Activated CD4-positive, alpha-beta T cell treated with anti-CD3 and anti-CD28 coated beads, Interleukin-2, amount 50 U/mL, for 24 hours (primary cell): ENCODE measurements at regions not wholly inside any gene's neighbourhood (a gene's known extent, or its start where the extent isn't known, plus 50 kb on each side); places are given as distances from the start of the nearest gene placed in this dataset.
A peak's percentile ranks its signal among the peaks of the same experiment; 100 is the strongest.
"Not testable (repeated sequence)": the region's sequence is repeated elsewhere in the genome, so short reads cannot be mapped to it uniquely, and the experiment has no call there.

ENCODE experiments used
- DNase-seq, 2 donors: peaks; one replicate each; pipeline ENCODE4 v3.0.0-alpha.2; 2020; ENCODE audit warnings: low read depth in 1 of 2, low spot score in 1 of 2

GRCh38 chr6:137654365-137654981 lies 160.3 kb upstream of the OLIG3 start:
- no peak for DNase-seq

GRCh38 chr6:137655291-137655690 lies 161.1 kb upstream of the OLIG3 start:
- DNase-seq, result no peak

- no peak for DNase-seq
Observed at GRCh38 chr6:137656735-137657134, 162.5 kb upstream of the OLIG3 start.

DNA sequence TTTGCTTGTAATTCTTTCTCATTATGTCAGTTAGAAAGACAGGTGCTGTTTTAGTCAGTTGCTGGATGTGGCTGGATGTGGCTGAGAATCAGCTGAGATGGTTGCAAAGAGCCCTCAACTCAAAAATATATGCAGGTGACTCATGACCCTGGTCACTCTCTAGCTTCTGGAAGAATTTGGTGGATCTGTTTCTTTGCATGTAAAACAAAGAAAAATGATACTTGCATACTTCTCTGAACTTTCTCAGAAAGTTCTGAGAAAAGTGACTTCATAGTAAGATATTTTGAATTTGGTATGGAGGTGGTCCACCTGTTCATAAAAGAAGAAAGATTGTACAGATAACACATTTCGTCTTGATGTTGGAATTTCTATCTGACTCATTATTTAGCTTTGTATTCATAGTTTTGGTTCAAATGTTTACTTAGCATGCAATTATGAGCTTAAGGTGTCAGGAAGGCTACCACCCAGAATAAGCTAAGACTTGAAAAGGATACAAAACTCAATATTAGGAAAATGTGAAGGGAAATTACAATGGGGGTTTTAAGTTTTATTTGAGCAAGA lies 163.2 kb upstream of the OLIG3 start:
- DNase-seq, result peak in 1 of 2 donors; percentile 11

DNA sequence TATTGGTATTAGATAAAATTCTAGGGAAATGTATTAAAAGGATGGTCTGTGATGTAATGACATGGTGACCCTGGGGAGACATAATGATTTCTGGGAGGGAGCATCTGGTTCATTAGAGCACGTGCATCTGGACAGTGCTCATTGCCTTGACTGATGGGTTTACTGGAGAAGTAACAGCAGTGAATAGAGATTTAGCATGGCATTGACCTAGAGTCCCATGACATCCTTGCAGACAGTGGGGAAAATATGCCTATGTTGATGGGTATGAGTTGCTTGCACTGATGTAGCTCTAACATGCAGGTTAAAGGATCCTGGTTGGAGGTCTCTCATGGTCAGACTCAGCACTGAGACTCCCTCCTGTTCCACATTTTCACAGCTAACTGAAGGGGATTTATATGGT lies 164.1 kb upstream of the OLIG3 start:
- DNase-seq, result no peak

DNA sequence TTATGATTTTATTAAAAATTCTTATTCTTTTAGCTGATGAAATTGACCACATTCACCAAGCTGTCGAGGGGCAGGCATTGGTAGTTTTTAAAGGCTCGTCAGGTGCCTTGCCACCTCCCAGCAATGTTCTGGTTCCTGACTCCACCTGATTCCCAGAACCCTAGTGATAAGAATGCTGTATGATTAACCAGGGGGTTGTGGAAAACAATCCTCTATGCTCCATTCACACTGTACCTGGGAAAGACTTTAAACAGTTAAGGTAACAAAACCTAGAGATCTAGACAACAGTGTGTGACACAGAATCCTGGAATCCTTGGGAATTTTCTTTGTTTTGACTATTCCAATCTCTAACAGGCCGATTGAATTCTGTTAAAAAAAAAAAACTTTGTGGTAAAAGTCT lies 165.7 kb upstream of the OLIG3 start:
- no peak for DNase-seq

DNA sequence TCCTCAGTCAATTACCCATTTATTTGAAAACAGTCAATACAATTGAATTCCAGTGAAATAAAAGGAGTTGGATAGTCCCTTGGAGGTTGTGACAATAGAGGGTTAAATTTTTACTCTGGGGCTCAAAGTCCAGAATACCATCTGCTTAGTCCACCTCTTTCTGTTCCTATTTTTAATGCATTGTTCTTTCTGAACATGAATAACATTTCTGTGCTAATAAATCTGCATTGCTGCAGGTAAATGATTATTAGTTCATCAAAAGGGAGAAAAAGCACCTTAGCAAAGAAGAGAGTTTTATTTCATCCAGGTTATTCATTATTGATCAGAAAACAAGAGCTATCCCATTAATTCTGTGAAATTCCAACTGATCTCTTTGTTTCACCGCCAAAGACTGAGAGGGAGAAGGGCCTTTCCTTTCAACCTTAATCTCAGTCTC lies 166.1 kb upstream of the OLIG3 start:
- DNase-seq, result no peak

DNA sequence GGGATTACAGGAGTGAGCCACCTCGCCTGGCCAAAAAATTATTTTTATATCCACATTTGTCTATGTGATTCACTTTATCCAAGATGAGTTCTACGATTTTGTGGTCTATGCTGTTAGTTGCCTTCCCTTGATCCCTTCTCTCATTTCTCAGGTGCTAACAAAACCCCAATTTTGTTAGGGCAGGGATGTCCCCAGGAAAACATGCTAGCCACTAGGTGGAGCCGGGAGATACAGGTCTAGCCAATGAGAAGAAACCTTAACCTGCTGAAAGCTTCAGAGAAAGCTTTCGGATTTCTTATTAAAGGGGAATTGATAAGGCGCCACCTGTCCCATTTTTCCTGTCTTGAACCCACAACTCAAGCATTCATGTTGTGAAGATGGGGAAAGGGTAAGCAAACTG lies 167.4 kb upstream of the OLIG3 start:
- peak in 1 of 2 donors; percentile 58 for DNase-seq

GRCh38 chr6:137664183-137664582 lies 170.0 kb upstream of the OLIG3 start:
- DNase-seq, result no peak

GRCh38 chr6:137665342-137665934 lies 171.2 kb upstream of the OLIG3 start:
- DNase-seq, result no peak

DNA sequence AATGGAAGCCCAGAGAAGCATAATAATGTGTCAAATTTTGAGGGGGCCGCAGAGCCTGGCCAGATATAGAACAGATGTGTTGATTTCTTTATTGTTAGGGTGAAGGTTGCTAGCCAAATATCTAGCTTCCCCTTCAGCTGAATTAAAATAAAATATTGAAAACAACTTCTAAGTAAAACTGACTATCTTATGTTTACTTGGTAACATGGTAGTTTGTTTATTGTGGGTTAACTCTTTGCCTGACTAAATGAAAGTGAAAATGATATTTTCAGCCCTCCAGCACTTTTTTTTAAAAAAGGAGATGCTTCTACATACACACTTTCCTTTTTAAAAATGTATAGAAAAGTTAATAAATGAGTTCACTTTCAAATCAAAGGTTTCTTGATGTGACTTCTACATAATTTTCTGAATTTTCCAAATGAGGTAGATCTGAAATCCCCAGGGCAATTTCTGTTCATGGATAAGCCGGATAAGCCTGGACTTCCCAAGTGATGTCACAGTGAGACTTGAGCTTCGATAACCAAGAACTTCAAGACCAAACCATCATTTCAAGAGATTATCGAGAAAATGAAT lies 172.1 kb upstream of the OLIG3 start:
- no peak for DNase-seq

DNA sequence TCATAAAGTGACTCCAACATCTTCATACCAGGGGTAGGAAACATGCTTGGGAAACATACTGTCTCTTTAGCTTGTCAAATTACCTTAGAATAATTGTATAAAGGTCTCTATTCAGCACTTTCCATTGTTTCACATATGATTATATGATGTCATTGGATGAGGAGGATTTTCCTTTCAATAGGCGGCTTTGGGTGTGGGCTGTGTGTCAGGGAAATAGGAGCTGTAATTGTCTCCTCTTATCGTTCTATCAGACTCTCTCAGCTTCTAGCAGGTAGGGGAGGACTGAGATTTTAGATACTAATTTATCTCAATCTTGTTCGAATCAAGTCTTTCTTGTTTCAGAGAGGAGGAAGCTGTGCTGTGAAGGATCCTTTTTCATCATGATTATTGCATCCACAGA lies 179.4 kb upstream of the OLIG3 start:
- DNase-seq, result no peak

DNA sequence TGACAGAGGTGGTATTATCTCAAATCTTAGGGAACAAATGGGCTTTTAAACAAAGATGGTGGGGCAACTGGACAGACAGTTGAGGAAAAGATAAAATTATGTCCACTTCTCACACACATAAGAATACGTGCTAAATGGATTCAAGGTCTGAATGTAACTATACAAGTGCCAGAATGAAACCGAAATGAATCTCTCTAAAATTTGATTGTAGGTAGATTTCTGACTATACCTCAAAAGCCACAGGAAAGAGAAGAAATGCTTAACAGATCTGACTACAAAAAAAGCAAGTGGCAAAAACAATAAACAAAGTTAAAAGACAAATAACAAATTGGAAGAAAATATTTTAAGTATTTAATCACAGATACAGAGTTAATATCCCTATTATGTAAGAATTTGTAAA lies 182.7 kb upstream of the OLIG3 start:
- no peak for DNase-seq

GRCh38 chr6:137677709-137678108 lies 183.5 kb upstream of the OLIG3 start:
- DNase-seq, result no peak

GRCh38 chr6:137678451-137678850 lies 184.3 kb upstream of the OLIG3 start:
- DNase-seq, result peak in 1 of 2 donors; percentile 33

GRCh38 chr6:137680705-137681346 lies 186.2 kb upstream of the TNFAIP3 start:
- DNase-seq, result no peak

GRCh38 chr6:137681445-137682009 lies 185.5 kb upstream of the TNFAIP3 start:
- DNase-seq, result no peak

- not testable (repeated sequence) for DNase-seq
Observed at GRCh38 chr6:137682658-137683057, 184.4 kb upstream of the TNFAIP3 start.

DNA sequence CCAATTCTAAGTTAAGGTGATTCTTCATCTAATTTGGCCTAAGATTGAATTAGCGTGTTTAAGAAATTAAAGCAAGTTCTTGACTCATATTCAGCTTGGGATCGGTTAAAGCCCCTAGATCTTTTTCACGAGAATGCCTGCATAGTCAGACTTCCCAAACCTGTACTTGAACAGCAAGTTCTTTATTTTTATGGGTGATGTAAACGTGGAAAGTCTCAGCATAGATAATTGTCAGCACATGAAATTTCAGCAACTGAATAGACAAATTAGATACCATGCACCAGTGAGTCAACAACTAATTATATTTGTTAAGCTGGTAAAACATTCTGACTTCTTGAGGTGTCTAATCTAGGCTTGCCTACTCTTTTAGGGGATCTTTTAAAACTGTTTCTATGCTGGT lies 183.1 kb upstream of the TNFAIP3 start:
- DNase-seq, result no peak

- no peak for DNase-seq
Observed at GRCh38 chr6:137685798-137686375, 181.2 kb upstream of the TNFAIP3 start.

DNA sequence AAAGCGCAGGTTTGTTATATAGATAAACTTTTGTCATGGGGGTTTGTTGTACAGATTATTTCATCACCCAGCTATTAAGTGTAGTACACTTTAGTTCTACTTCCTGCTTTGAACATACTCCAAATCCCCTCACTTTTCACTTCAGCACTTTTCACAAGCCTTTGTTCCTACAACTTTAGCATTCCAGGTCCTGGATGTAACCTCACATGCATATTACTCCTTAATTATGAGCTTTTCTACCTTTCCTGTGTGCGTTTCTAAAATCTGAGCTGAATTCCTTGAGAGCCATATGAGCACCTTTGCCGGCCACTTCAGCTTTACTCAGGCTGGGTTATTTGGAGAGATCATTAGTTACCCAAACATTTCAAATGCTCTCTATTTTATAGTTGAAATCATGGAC lies 179.2 kb upstream of the TNFAIP3 start:
- DNase-seq, result no peak
